Stromal cell of bone marrow (primary cell): ENCODE measurements at regions not wholly inside any gene's neighbourhood (a gene's known extent, or its start where the extent isn't known, plus 50 kb on each side); places are given as distances from the start of the nearest gene placed in this dataset.
A peak's percentile ranks its signal among the peaks of the same experiment; 100 is the strongest.
"Not testable (repeated sequence)": the region's sequence is repeated elsewhere in the genome, so short reads cannot be mapped to it uniquely, and the experiment has no call there.

Source experiments
- DNase-seq: peaks from one replicate; pipeline ENCODE4 v3.0.0-alpha.2; 2012; ENCODE audit warnings: low read depth

- DNase-seq: no peak
Measured at GRCh38 chr6:164827537-164827936, 481.9 kb downstream of the C6orf118 start.

GRCh38 chr6:164826831-164827468, 482.5 kb downstream of the C6orf118 start:
- no peak for DNase-seq

- DNase-seq: no peak
Measured at GRCh38 chr6:164825386-164825785, 484.0 kb downstream of the C6orf118 start.

GRCh38 chr6:164817662-164818061, 491.7 kb downstream of the C6orf118 start:
- no peak for DNase-seq

GRCh38 chr6:164812706-164813105, 496.7 kb downstream of the C6orf118 start:
- DNase-seq: no peak

- DNase-seq: no peak
Measured at GRCh38 chr6:164807125-164807524, 502.3 kb downstream of the C6orf118 start.

- no peak for DNase-seq
Measured at GRCh38 chr6:164795056-164795815, 514.2 kb downstream of the C6orf118 start.

GRCh38 chr6:164792666-164793065, 516.7 kb downstream of the C6orf118 start:
- DNase-seq: no peak

- no peak for DNase-seq
Measured at GRCh38 chr6:164791498-164791897, 517.9 kb downstream of the C6orf118 start.

- no peak for DNase-seq
Measured at GRCh38 chr6:164763788-164764187, 545.6 kb downstream of the C6orf118 start.

- no peak for DNase-seq
Measured at GRCh38 chr6:164757451-164757850, 552.0 kb downstream of the C6orf118 start.

GRCh38 chr6:164756723-164757122, 552.7 kb downstream of the C6orf118 start:
- DNase-seq: no peak

- DNase-seq: no peak
Measured at GRCh38 chr6:164756142-164756541, 553.3 kb downstream of the C6orf118 start.

- peak; percentile 6 for DNase-seq
Measured at GRCh38 chr6:164753517-164753916, 555.9 kb downstream of the C6orf118 start.

GRCh38 chr6:164751395-164751794, 558.0 kb downstream of the C6orf118 start:
- no peak for DNase-seq

GRCh38 chr6:164750128-164750527, 559.3 kb downstream of the C6orf118 start:
- no peak for DNase-seq

- DNase-seq: peak; percentile 21
Measured at GRCh38 chr6:164749221-164750064, 560.0 kb downstream of the C6orf118 start.

GRCh38 chr6:164744301-164744700, 565.1 kb downstream of the C6orf118 start:
- no peak for DNase-seq

- DNase-seq: no peak
Measured at GRCh38 chr6:164741938-164742451, 567.4 kb downstream of the C6orf118 start.

GRCh38 chr6:164736090-164736489, 573.3 kb downstream of the C6orf118 start:
- not testable (repeated sequence) for DNase-seq

GRCh38 chr6:164731539-164731938, 577.9 kb downstream of the C6orf118 start:
- no peak for DNase-seq

- no peak for DNase-seq
Measured at GRCh38 chr6:164721460-164721859, 587.9 kb downstream of the C6orf118 start.
